ENCODE measurements at regions not wholly inside any gene's neighbourhood (a gene's known extent, or its start where the extent isn't known, plus 50 kb on each side); places are given as distances from the start of the nearest gene placed in this dataset.

DNA sequence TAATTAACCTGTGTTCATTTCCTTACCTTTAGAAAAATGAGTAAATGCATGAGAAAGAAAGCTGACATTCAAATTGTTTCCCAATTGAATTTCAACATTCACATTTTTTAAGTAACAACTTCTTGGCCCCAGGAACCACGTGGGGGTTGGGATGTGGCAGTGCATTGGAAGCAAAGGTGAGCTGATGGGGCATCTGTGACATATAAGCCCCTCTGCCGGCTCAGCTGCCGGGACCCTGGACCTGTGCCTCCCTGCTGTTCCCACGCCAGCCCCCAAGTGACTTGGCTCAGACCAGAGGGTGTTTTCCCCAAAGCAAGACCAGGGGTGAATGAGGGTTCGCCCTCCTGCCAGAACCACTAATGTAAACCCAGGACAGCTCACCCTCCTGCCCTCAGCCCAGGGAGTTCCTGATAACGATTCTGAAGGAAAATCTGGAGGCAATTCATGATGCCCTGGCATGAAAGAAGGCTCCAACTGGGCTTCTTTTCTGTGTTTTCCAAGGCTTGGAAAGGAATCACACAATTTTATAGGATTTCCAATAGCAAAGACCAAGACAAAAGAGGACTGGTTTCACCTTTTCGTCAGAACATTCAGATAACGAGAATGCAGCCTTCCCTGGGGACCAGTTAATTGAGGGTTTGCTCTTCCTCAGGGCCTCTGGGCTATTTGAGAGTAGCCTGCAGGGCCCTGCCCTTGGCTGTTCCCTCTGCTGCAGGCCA, 193.2 kb upstream of the TWIST2 start:
- no peak for DNase-seq (ENCODE audit: low read depth in 2 of 2)

DNA sequence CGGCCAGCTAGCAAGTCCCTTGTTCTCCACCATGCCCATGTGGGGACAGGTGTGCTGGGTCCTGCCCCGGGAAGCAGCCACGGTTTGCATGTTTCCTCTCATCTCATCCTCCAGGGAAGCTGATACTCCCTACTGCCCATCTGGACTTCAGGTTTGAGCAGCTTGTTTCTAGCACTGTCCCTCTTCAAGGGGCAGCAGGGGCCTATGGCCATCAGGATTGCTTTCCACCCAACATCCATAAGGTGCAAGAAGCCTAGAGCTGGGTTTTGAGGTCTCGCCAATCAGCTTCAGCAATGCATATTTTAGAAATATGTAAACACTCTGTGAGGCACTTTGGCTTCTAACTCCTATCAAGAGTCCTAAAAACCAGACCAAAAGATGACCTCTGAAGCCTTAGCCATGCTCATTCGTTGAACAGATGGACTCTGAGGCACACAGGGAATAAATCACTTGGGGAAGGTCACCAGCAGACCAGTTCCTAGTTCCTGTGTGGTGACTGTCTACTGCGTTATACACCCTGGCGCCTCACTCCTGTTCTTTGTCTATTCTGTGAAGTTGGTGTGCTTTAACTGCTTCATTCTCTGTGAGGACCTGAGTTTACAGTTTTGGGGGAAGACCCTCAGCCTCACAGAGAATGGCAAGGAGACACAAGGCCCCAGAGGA, 192.6 kb upstream of the TWIST2 start:
- no peak for DNase-seq (ENCODE audit: low read depth in 2 of 2)

DNA sequence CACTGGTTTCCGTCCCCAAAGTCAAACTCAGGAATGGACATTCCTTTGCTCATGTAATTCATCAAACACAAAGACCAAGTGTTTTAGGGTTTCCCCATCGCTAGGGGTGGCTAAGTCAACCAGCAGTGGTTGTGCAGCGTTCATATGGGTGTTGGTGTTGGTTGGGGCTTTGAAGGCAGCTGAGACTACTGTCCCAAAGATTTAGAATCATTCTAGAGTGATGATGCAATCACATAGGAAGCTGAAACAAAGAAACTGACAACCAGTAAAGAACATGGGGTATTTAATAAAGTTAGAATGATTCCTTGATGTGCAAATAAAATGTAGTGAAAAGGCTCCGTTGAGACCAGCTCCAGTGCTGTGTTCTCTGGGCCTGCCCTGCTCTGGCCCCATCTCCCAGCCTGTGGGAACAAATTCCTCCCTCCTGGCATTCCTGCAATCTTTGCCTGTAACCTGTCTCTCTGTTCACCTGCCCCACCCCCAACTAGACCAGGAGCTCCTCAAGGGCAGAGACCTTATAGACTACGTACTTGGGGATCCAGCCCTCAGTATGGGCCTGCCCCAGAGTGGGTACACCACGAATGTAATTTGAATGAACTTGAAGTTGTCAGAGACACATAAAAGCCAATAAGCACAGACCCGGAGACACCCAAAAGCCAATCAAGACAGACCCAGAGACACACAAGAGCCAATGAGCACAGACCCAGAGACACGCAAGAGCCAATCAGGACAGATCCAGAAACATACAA, 191.7 kb upstream of the TWIST2 start:
- DNase-seq (ENCODE audit: low read depth in 2 of 2), result no peak

DNA sequence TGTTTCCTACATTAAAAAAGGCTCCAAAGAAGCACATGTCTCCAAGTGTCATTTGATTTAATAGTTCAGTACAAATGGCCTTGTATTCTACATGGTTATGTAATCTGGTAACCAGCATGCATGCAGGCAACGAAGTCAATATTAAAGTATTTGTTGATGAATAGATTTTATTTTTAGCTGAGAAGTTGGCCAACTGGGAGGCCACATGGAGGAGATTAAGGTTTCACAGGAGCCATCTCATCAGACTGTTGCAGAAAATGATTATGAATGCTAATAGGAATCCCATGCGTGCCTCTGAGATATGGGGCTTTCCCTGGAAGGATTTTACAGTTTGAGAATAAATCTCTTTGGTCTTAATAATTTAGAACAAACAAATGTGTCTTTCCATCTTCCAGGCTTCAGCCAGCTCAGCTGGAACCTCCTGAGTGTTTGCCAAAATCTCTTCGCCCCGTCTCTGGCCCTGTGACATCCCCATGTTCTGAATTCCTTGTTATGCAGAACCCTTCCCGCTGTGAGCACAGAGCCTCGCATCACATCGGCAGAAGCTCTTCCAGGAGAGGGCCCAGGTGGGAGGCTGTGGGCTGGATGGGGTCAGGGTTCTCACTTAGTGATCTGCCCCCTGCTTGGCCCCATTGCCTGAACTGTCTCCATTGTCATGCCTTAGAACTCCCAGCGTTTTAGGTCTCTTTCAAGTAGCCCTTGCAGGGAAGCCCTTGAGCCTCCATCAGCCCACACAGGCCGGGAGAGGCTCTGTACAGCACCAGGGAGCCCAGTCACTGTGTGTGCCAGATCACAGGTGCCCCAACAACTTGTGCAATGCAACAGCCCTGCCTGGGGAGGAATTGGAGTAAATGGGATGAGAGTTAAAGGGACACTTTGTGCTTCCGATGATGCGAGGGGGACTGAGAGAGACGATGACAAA, 190.5 kb upstream of the TWIST2 start:
- DNase-seq (ENCODE audit: low read depth in 2 of 2), result no peak

DNA sequence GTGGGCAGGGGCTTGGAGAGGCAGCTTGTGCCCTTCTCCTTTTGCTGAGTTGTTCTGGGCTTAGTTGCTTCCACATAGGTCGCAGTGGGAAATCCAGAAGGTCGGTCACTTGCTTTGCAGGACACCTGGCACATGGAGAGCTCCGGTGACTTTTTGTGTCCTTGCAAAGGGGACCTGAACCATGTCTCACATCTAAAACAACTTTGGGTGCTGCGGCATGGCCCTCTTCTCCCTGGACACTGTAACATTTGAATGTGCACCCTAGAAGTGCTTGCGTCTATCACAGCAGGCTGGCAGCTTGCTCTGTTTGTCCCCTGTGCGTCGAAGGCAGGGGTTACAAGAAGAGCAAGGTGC, 189.9 kb upstream of the TWIST2 start:
- DNase-seq (ENCODE audit: low read depth in 2 of 2), result no peak

DNA sequence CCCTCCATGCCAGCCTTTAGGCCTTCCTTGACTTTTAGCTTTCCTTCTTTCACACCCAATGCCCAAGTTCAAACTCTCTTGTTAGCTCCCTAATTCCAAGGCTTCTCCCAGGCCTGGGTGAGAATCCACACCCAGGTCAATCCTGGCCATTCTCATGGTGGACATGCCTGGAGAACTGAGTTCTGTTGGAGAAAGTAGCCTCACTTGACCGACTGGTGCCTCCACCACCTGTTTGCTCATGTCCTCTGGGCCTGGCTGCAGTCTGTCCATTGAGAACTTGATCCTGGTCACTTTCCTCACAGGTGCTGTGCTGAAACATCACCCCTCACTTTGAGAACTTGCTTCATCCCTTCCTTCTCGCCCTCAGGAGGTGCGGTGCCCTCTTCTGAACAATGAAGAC, 189.1 kb upstream of the TWIST2 start:
- DNase-seq (ENCODE audit: low read depth in 2 of 2), result no peak

DNA sequence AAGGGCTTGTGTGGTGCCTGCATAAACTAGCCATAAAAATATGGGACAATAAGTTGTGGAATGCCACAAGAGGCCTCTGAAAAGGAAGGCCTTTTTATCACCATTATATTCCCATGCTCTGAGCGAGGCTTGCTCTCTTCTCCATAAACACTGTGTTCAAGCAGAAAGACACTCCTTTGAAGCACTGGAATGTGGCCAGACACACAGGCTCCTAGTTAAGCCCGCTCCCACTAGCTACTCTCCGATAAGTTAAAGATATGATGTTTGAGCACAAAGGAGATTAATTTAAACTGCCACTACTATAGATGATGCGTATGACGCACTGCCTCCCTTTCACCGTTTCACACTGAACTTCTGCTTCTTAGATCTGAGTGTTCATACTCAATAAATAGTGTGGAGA, 188.7 kb upstream of the TWIST2 start:
- no peak for DNase-seq (ENCODE audit: low read depth in 2 of 2)

DNA sequence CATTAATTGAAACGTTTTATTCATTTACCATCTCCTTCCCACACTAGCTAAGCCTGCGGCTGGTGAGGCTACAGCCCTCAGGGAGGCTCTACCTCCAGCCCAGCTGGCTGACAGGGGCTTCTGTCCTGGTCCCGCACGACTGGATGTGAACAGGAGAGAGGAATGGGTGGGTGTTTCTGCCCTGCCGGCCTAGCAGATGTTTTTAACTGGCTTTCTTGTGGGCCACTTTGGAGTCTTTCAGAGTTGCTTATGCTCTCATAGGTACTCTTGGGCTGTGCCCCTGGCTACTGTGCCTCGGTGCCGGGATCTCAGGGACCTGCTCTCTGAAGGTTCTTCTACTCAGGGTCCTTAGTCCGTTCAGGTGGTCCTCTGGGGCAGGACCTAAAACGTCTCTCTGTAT, 184.3 kb upstream of the TWIST2 start:
- DNase-seq (ENCODE audit: low read depth in 2 of 2), result no peak

DNA sequence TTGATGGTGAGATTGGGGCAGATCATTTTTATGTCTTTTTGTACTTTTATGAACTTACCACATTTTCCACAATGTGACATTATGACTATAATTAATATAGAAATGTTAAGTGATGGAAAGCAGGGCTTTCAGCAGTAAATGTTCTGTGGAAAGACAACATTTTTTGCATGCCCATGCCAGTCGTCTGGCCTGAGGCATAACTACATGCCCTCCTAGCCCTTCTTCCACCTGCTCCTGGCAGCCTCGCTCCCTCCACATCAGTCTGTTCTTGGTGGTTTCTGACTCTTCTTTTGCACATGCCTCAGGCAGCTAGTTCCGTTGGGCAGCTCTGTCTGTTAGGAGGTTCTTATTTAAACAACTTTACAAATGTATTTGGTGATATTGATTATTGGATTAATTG, 182.0 kb upstream of the TWIST2 start:
- DNase-seq (ENCODE audit: low read depth in 2 of 2), result no peak

DNA sequence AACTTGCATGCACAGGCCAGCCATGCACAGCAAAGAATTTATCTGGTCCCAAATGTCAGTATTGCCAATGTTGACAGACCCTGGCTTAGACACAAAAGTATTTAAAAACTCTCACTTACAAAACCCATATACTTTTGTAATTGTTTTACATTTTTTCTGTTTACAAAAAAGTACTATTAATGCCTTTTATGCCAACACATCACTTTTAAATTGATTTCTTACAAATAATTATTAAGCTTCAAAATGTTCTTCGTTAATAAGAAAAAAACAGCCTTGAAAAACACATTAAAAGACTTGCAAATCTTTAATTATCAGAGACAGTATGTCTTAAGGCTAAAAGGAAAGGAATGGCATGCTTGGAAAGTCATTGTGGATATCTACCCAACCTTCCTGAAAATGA, 181.3 kb upstream of the TWIST2 start:
- no peak for DNase-seq (ENCODE audit: low read depth in 2 of 2)

DNA sequence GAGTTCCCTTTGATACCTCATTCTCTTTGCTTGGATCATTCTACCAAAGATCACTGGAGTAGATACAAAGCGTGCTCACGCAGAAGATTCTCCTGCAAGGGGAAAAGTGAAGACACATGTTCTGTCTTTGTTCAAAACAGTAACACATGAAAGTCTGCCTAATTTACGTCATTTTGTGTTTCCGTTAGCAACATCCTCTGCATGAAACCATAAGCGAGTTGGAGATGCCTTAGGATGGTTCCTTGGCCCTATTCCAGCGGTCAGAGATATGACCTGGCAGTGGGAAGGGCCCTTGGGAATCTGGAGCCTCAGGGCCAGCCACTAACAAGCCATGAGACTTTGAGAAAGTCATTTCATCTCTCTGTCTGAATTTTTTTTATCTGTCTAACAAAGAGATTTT, 180.9 kb upstream of the TWIST2 start:
- DNase-seq (ENCODE audit: low read depth in 2 of 2), result no peak

DNA sequence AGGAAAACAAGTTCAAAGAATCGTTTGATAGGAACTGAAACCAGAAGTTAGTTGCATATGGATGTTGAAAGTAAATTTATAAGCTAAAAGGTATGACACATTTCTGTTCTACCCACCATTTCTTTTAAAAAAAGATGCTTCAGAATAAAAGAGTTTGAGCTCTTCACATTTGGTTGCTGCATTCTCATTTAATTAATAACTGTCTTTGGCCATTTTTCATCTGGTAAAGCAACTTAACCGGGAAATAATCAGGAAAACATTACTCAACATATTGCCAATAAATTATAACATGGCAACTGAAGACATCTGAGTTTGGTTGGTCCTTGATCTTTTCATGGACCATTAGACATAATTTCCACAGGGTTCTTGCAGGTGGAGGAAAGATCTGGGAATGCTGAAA, 180.2 kb upstream of the TWIST2 start:
- no peak for DNase-seq (ENCODE audit: low read depth in 2 of 2)

DNA sequence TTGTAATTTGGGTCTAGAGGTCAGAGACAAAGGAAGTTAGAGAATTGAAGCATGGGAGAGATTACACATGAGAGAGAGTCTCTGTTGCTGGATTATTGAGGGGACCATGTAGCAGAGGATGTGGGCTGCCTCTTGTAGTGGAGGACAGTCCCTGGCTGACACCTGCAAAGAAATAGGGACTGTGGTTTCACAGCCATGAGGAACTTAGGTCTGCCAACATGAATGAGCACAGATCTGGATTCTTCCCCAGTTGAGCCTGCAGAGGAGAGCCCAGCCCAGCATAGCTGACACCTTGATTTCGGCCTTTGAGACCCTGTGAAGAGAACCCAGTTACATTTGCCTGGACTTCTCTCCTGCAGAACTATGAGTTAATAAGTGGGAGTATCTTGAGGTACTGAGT, 179.5 kb upstream of the TWIST2 start:
- no peak for DNase-seq (ENCODE audit: low read depth in 2 of 2)

DNA sequence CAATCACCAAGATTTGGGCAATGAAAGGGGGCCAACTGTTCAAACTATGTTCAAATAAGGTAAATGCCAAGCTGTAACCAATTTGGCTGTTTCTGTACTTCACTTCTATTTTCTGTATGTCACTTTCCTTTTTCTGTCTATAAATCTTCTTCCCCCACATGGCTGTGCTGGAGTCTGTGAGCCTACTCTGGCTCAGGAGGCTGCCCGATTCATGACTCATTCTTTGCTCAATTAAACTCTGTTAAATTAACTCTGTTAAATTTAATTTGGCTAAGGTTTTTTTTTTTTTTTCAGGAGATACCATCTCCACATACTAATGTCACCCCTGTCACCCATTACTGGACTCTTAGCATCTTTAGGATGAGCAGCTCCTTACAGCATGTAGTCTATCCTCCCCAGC, 178.8 kb upstream of the TWIST2 start:
- no peak for DNase-seq (ENCODE audit: low read depth in 2 of 2)

DNA sequence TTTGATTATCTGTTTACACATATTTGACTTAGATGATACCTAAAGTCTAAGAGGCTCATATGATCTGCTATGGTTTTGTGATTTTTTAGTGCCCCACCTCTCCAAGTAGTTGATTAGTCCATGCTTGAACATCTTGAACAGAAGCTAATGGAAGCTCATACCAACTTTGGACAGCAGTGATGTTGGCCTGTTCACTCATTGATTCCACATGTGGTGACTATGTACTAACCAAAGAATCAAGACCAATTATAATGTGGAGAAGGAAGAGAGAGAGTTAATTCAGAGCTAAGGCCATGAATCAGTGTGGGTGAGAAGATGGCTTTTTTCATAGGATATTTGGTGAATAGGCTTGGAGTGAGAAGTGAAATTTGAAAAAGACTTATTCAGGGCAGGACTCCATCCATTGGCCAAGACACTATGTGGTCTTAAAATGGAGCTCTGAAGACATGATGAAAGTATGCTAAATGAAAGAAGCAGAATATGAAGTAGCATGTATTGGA, 178.3 kb upstream of the TWIST2 start:
- no peak for DNase-seq (ENCODE audit: low read depth in 2 of 2)

DNA sequence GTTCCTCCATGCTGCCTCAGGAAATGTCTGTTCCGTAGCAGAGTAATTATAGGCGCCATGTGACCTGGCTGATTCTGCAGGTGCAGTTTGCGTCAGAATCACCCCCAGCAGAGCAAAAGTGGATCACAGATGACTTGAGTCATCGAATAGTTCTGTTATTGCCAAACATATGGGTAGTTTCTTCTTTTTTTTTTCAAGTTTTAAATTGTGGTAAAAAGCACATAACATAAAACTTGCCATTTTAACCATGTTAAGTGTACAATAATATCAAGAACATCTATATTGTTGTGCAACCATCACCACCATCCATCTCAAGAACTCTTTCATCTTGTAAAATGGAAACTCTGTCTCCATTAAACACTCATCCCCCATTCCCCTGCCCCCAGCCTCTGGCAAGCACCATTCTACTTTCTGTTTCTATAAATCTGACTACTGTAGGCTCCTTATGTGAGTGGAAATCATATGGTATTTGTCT, 177.7 kb upstream of the TWIST2 start:
- no peak for DNase-seq (ENCODE audit: low read depth in 2 of 2)

DNA sequence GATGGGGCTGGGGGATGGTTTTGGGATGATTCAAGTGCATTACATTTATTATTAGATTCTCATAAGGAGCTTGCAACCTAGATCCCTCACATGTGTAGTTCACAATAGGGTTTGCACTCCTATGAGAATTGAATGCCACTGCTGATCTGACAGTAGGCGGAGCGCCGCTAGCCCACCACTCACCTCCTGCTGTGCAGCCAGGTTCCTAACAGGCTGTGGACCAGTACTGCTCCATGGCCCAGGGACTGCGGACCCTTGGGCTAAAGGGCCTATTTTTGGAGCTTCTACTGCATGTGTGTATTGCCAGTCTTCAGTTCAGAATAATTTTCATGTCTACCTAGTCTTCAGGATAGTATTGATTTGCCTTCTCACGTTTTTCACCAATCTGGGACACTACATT, 165.3 kb upstream of the TWIST2 start:
- no peak for DNase-seq (ENCODE audit: low read depth in 2 of 2)

DNA sequence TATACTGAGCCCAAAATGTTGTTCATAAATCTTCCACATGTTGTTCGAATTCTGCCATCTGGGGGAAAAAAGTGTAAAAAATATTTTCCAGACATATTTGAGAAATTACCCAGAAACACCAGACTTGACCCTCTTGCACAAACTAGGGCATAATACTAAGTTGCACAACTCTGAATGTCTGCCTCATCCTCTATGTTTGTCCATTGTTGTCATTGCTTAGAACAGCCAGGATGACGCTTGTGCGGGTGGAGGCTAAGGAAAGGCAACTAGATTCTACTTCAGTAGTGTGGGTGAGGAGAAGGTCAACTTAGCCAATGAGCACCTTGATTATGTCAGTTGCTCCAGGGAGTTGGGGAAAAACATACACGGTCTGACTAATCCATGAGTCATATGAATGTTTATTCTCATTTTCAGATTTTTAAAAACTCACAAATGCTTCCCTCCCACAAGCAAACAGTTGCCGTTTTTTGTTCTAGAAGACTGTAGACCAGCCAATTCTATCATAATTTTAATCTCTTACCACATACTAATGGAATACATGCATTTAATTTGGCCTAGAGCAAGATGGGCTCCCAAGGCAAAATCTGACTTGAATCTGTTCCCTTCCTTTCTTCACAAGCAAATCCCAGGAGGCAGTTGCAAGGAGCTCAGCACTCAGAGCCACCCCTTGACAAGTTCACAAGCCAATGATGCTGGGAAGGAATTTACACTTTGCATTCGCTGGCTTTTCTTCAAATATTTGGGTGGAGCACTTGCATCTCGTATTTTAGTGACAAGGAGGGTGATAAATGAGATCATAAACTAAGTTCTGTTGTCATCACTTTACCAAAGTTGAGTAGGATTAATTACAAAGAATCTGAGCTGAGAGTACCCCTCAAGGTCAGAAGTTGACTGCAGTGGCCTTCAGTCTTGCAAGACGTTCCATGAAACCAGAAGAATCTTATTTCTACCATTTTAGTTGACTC, 163.2 kb upstream of the TWIST2 start:
- DNase-seq (ENCODE audit: low read depth in 2 of 2), result no peak

DNA sequence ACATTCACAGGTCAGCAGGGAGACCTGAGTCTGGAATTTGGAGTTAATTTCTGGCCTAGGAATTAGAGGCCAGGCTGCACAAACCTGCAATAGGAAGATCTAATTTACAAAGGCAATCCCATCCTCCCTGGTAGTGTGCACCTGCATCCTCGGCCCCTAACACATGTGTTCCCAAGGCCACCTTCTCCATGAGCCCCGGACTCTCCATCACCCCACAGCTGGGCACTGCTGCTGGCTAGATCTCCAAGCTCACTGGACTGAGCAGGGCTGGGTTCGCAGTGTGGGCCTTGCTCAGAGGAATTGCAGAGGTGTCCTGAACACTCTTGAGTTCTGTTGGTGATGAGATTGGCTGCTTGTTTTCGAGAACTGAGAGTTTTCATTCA, 162.6 kb upstream of the TWIST2 start:
- DNase-seq (ENCODE audit: low read depth in 2 of 2), result no peak

DNA sequence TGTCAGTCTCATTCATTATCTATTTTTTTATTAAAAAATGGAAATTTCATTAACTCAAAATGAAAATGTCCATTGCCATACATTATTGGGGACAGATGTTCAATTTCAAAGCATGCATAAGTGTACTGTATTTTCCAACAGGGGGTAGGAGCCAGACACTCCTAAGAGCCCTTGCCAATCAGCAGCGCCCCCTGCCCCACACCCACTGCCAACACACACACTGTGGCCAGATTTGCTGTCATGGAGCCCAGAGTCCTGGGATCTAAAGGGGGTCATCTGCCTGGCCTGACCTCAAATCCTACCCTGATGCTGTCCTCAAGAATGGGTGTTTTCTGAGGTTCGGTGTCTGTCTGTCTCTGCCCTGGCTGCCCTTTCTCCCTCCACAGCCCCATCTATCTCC, 162.2 kb upstream of the TWIST2 start:
- no peak for DNase-seq (ENCODE audit: low read depth in 2 of 2)

DNA sequence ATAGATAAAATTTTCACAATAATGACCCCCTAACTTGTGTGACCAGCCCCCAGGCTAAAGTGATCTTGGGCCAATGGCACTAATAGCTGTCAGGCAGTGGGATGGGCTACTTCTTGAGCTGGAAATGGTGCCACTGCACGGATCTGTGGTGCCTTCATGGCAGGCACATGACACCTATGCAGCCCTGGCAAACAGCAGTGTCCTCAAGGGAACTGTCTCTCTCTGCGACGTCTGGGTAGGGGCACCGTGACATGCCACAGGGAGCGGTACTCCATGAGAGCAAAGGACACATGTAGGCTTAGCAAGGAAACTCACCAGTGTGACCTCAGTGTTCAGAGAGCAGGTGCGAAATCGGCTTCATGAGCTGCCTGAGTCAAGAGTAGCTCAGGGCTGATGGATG, 161.7 kb upstream of the TWIST2 start:
- no peak for DNase-seq (ENCODE audit: low read depth in 2 of 2)

All from stimulated activated CD4-positive, alpha-beta T cell treated with anti-CD3 and anti-CD28 coated beads, Interleukin-12 subunit alpha, Interleukin-12 subunit beta, amount 100 ng/mL, for 24 hours (primary cell).